Colonic mucosa (tissue), 4 donors: ENCODE measurements at regions not wholly inside any gene's neighbourhood (a gene's known extent, or its start where the extent isn't known, plus 50 kb on each side); places are given as distances from the start of the nearest gene placed in this dataset.

Experiments
- DNase-seq: peaks from one replicate; pipeline ENCODE4 v3.0.0-alpha.2; 2020
- H3K27ac ChIP-seq: fragments of 200-600 bp; one replicate; pipeline ENCODE4 v1.8.0; 2021
- H3K27me3 ChIP-seq: fragments of 200-600 bp; one replicate; pipeline ENCODE4 v1.8.0; 2021
- H3K36me3 ChIP-seq: fragments of 200-600 bp; one replicate; pipeline ENCODE4 v1.8.0; 2021
- H3K4me1 ChIP-seq: fragments of 200-600 bp; one replicate; pipeline ENCODE4 v1.8.0; 2021; ENCODE audit warnings: mild to moderate bottlenecking
- H3K4me3 ChIP-seq: fragments of 200-600 bp; one replicate; pipeline ENCODE4 v1.8.0; 2021
- H3K9ac ChIP-seq, 2 donors: one replicate each; pipeline ENCODE4 v1.7.0; 2013; ENCODE audit warnings: control low read depth in 2 of 2, low read depth in 2 of 2, low read length in 2 of 2
- H3K9me3 ChIP-seq: fragments of 200-600 bp; one replicate; pipeline ENCODE4 v1.8.0; 2021
- intact Hi-C: fragments of 100-400 bp; cut with DNase I; formaldehyde crosslinking; loops from one replicate; pipeline ENCODE4 v1.14.1; 2022
- TF ChIP-seq, protein P1 (sequence below): fragments of 200-600 bp; IDR thresholded peaks from one replicate; pipeline ENCODE4 v1.8.0; 2022; ENCODE audit warnings: antibody characterized with exemption, mild to moderate bottlenecking
- donor health status: healthy.
- donor health status: DM: no; HTN: no; CAD: no.
- donor health status: DM: no; HTN: no; CAD: no.

DNA sequence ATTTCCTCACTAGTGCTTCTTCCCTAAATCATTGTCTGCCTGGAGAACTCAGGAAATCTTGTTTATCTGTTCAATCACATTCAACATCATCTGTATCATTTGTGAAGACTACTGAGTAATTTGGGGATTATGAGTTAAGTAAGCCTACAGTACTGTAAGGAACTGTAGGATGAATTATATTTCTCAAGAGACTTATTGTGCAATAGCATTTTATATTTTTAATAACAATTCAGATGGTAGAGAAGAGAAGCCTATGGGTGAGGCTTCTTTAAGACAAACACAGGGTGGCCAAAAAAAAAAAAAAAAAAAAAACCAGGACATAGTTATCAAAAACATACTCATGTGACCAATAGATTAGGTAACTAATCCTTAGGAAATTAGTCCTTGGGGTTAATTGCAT lies 282.7 kb downstream of the FAM181B start:
- no peak overlapping the region for H3K4me3 ChIP-seq

DNA sequence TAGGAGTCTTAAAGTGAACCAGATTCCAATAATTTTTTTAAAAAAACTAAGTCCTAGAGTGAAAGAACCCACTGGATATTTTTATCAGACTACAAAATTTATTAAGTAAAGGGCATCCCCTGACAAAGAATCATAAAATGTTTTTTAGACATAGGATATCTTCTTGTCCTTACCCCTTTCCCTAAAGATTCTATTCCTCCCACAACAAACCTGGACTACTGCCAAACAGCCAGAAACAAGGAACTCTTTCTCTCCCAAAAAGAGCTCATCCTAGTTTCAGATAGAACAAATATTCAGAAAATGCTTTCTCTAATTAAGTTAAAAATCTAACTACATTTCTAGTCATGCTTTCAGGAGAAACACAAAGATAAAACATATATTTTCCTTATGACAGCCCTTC lies 327.1 kb downstream of the FAM181B start:
- intact Hi-C loops = no loop called here
- H3K27me3 ChIP-seq = no peaks in the 10 kb centered on the region
- no peak overlapping the region for H3K27ac ChIP-seq
- no peaks in the 10 kb centered on the region for H3K9me3 ChIP-seq
- no peak overlapping the region for H3K4me3 ChIP-seq
- DNase-seq = no peak
- H3K4me1 ChIP-seq = no peaks in the 10 kb centered on the region
- no peak overlapping the region for H3K9ac ChIP-seq
- TF ChIP-seq, protein P1, sequence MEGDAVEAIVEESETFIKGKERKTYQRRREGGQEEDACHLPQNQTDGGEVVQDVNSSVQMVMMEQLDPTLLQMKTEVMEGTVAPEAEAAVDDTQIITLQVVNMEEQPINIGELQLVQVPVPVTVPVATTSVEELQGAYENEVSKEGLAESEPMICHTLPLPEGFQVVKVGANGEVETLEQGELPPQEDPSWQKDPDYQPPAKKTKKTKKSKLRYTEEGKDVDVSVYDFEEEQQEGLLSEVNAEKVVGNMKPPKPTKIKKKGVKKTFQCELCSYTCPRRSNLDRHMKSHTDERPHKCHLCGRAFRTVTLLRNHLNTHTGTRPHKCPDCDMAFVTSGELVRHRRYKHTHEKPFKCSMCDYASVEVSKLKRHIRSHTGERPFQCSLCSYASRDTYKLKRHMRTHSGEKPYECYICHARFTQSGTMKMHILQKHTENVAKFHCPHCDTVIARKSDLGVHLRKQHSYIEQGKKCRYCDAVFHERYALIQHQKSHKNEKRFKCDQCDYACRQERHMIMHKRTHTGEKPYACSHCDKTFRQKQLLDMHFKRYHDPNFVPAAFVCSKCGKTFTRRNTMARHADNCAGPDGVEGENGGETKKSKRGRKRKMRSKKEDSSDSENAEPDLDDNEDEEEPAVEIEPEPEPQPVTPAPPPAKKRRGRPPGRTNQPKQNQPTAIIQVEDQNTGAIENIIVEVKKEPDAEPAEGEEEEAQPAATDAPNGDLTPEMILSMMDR = no peak
- H3K36me3 ChIP-seq = no peaks in the 10 kb centered on the region

More for the DNA sequence above, 282.7 kb downstream of the FAM181B start:
- intact Hi-C loops = no loop called here
- TF ChIP-seq, protein P1 = no peak
- no peaks in the 10 kb centered on the region for H3K4me1 ChIP-seq
- no peaks in the 10 kb centered on the region for H3K9me3 ChIP-seq
- H3K9ac ChIP-seq = no peak overlapping the region
- no peaks in the 10 kb centered on the region for H3K27me3 ChIP-seq
- no peak for DNase-seq
- no peaks in the 10 kb centered on the region for H3K36me3 ChIP-seq
- no peak overlapping the region for H3K27ac ChIP-seq

DNA sequence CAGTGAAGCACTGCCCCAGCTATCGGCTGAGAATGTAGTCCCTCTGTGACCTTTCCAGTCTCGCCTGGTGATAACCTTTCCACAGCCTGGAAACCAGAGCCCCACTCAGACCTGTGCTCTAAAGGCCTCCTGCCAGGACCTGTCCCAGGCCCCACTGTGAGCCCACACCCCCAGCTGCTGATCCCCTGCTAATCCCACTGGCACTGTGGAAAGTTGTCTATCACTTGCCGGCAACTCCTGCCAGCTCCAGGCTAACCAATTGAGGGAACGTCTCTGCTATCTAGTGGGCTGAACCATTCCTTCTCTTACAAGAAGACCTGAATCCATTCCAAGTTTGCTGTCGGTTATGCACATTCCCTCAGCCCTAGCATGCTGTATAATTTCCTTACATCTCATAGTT lies 328.2 kb downstream of the FAM181B start:
- DNase-seq = no peak
- no peak overlapping the region for H3K9ac ChIP-seq
- H3K9me3 ChIP-seq = no peaks in the 10 kb centered on the region
- TF ChIP-seq, protein P1 = no peak
- no peak overlapping the region for H3K4me3 ChIP-seq
- intact Hi-C loops = no loop called here
- H3K27me3 ChIP-seq = no peaks in the 10 kb centered on the region
- H3K4me1 ChIP-seq = no peaks in the 10 kb centered on the region
- H3K36me3 ChIP-seq = no peaks in the 10 kb centered on the region
- no peak overlapping the region for H3K27ac ChIP-seq

DNA sequence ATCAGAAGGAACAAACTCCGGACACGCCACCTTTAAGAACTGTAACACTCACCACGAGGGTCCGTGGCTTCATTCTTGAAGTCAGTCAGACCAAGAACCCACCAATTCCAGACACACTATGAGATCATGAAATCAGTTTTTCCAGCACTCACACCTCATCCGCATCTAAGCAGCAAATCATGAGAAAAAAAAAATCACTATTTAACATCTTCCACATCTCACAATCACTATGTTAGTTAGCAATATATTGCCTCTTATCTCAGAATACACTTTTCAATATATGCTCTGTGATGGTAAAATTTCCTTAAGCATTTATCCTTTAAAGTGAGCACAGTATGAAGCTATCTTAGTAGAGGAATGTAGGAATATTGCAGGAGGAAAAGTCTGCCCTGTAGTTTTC lies 328.7 kb downstream of the FAM181B start:
- TF ChIP-seq, protein P1 = no peak
- no peaks in the 10 kb centered on the region for H3K9me3 ChIP-seq

DNA sequence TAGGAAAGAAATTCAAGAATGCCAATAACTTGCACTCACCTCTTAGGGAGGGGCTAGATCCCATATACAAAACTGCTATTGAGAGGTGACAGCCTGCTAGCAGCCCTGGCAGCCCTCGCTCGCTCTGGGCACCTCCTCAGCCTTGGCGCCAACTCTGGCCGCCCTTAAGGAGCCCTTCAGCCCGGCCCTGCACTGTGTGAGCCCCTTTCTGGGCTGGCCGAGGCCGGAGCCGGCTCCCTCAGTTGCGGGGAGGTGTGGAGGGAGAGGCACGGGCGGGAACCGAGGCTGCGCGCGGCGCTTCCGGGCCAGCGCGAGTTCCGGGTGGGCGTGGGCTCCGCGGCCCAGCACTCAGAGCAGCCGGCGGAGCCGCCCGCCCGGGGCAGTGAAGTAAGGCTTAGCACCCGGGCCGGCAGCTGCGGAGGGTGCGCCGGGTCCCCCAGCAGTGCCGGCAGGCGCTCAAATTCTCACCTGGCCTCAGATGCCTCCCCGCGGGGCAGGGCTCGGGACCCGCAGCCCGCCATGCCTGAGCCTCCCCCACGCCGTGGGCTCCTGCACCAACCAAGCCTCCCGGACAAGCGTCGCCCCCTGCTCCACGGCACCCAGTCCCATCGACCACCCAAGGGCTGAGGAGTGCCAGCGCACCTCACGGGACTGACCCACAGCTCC lies 329.9 kb downstream of the FAM181B start:
- Histone ChIP-seq H3K4me3 (no peak overlapping the region), H3K27ac (no peak overlapping the region), H3K9me3 (no peaks in the 10 kb centered on the region), H3K9ac (no peak overlapping the region), H3K27me3 (no peaks in the 10 kb centered on the region), H3K4me1 (no peaks in the 10 kb centered on the region), H3K36me3 (no peaks in the 10 kb centered on the region)
- intact Hi-C loops = no loop called here
- TF ChIP-seq, protein P1 = no peak
- no peak for DNase-seq

More for the DNA sequence above, 328.7 kb downstream of the FAM181B start:
- H3K27ac ChIP-seq = no peak overlapping the region
- DNase-seq = no peak
- no peaks in the 10 kb centered on the region for H3K36me3 ChIP-seq
- no peaks in the 10 kb centered on the region for H3K27me3 ChIP-seq
- no peak overlapping the region for H3K4me3 ChIP-seq
- no peaks in the 10 kb centered on the region for H3K4me1 ChIP-seq
- no peak overlapping the region for H3K9ac ChIP-seq
- intact Hi-C loops = no loop called here
